ENCODE measurements at regions not wholly inside any gene's neighbourhood (a gene's known extent, or its start where the extent isn't known, plus 50 kb on each side); places are given as distances from the start of the nearest gene placed in this dataset.

DNA sequence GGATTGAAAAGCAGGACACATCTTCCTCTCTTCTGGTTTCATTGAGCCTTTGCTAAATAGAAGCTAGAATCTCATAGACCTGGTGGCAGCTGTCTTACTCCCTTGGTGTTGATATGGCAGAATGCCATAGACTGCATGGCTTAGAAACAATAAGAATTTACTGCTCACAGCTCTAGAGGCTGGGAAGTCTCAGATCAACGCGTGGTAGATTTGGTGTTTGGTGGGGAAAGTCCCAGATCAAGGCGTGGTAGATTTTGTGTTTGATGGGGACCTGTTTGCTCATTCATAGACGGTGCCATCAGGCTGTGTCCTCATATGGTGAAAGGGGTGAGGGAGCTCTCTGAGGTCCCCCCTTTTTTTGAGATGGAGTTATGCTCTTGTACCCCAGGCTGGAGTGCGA is 57.6 kb upstream of the PPP2R3B start:
- WGBS (ENCODE audit: low lambda C conversion rate), result 37% methylated on average over 5 of the region's 5 CpGs
- Histone ChIP-seq H3K79me2 (ENCODE audit: insufficient read depth) (no peaks in the 10 kb centered on the region), H4K20me1 (ENCODE audit: insufficient read depth) (no peaks in the 10 kb centered on the region), H3K9me3 (no peaks in the 10 kb centered on the region), H3K27me3 (ENCODE audit: insufficient read depth) (peaks cover 34% of the 10 kb centered on the region; the same call in 1 of the 2 replicates), H2AFZ (ENCODE audit: low read depth) (no peak overlapping the region), H3K4me2 (no peak overlapping the region), H3K9me2 (no peaks in the 10 kb centered on the region), H3K36me3 (replicated peaks in 1 of 2; ENCODE audit: control insufficient read depth in 1 of 2, insufficient read depth in 2 of 2, low read length in 1 of 2) (no peaks in the 10 kb centered on the region), H3K4me3 (ENCODE audit: low read depth in 2 of 2, low read length in 1 of 2) (no peak overlapping the region), H3K9ac (no peak overlapping the region), H3F3A (replicated peaks; ENCODE audit: insufficient read depth) (no peaks in the 10 kb centered on the region), H3K4me1 (ENCODE audit: control insufficient read depth in 1 of 2, insufficient read depth in 2 of 2, low read depth in 1 of 2, low read length in 1 of 2) (no peaks in the 10 kb centered on the region), H3K27ac (ENCODE audit: low read depth in 2 of 2, low read length in 1 of 2) (no peak overlapping the region)
- ChIA-PET POLR2A (no interaction called here), CTCF (no interaction called here)
- DNase-seq, result no peak
- TF ChIP-seq TEAD4 (IDR thresholded peaks at IDR 0.05; ENCODE audit: borderline replicate concordance, insufficient read depth), result no peak
- no peak for TF ChIP-seq FOSL2 (IDR thresholded peaks at IDR 0.05; ENCODE audit: borderline replicate concordance, low read depth)
- TF ChIP-seq SIN3A (IDR thresholded peaks at IDR 0.05; ENCODE audit: borderline replicate concordance, low read depth, low read length), result no peak
- TF ChIP-seq TAF1 (IDR thresholded peaks at IDR 0.05; ENCODE audit: borderline replicate concordance, low read depth, low read length), result no peak
- no peak for TF ChIP-seq JUND (IDR thresholded peaks at IDR 0.05)
- no peak for TF ChIP-seq MXI1 (IDR thresholded peaks at IDR 0.05; ENCODE audit: low read depth, low read length)
- TF ChIP-seq NFIC (IDR thresholded peaks at IDR 0.05; ENCODE audit: borderline replicate concordance), result no peak
- TF ChIP-seq RAD21 (IDR thresholded peaks at IDR 0.05; ENCODE audit: low read length), result no peak
- TF ChIP-seq SMC3 (IDR thresholded peaks at IDR 0.05; ENCODE audit: low read depth, low read length), result no peak

- Histone ChIP-seq H4K20me1 (ENCODE audit: insufficient read depth) (no peaks in the 10 kb centered on the region), H3K27ac (ENCODE audit: low read depth in 2 of 2, low read length in 1 of 2) (no peak overlapping the region), H3K9me2 (no peaks in the 10 kb centered on the region), H2AFZ (ENCODE audit: low read depth) (no peak overlapping the region), H3K9ac (no peak overlapping the region), H3K27me3 (ENCODE audit: insufficient read depth) (peaks cover 34% of the 10 kb centered on the region; the same call in 1 of the 2 replicates), H3K9me3 (no peaks in the 10 kb centered on the region), H3K4me3 (ENCODE audit: low read depth in 2 of 2, low read length in 1 of 2) (no peak overlapping the region), H3F3A (replicated peaks; ENCODE audit: insufficient read depth) (no peaks in the 10 kb centered on the region), H3K79me2 (ENCODE audit: insufficient read depth) (no peaks in the 10 kb centered on the region), H3K4me2 (no peak overlapping the region), H3K36me3 (replicated peaks in 1 of 2; ENCODE audit: control insufficient read depth in 1 of 2, insufficient read depth in 2 of 2, low read length in 1 of 2) (no peaks in the 10 kb centered on the region), H3K4me1 (ENCODE audit: control insufficient read depth in 1 of 2, insufficient read depth in 2 of 2, low read depth in 1 of 2, low read length in 1 of 2) (no peaks in the 10 kb centered on the region)
- ChIA-PET POLR2A (no interaction called here), CTCF (no interaction called here)
- TF ChIP-seq, protein P1, sequence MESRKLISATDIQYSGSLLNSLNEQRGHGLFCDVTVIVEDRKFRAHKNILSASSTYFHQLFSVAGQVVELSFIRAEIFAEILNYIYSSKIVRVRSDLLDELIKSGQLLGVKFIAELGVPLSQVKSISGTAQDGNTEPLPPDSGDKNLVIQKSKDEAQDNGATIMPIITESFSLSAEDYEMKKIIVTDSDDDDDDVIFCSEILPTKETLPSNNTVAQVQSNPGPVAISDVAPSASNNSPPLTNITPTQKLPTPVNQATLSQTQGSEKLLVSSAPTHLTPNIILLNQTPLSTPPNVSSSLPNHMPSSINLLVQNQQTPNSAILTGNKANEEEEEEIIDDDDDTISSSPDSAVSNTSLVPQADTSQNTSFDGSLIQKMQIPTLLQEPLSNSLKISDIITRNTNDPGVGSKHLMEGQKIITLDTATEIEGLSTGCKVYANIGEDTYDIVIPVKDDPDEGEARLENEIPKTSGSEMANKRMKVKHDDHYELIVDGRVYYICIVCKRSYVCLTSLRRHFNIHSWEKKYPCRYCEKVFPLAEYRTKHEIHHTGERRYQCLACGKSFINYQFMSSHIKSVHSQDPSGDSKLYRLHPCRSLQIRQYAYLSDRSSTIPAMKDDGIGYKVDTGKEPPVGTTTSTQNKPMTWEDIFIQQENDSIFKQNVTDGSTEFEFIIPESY (IDR thresholded peaks at IDR 0.05; ENCODE audit: borderline replicate concordance, low read depth), result no peak
- TF ChIP-seq SMC3 (IDR thresholded peaks at IDR 0.05; ENCODE audit: low read depth, low read length), result no peak
- no peak for TF ChIP-seq TCF12 (IDR thresholded peaks at IDR 0.05)
- no peak for TF ChIP-seq JUND (IDR thresholded peaks at IDR 0.05)
- no peak for TF ChIP-seq GABPA (IDR thresholded peaks at IDR 0.05; ENCODE audit: low read depth)
- no peak for TF ChIP-seq ELF1 (IDR thresholded peaks at IDR 0.05)
- no peak for TF ChIP-seq POLR2AphosphoS5 (IDR thresholded peaks at IDR 0.05; ENCODE audit: low read depth, low read length)
- TF ChIP-seq SIN3A (IDR thresholded peaks at IDR 0.05; ENCODE audit: borderline replicate concordance, low read depth, low read length), result no peak
- no peak for TF ChIP-seq EP300 (IDR thresholded peaks at IDR 0.05; ENCODE audit: borderline replicate concordance in 1 of 2, low read depth in 1 of 2, low read length in 1 of 2)
- TF ChIP-seq, protein P2, sequence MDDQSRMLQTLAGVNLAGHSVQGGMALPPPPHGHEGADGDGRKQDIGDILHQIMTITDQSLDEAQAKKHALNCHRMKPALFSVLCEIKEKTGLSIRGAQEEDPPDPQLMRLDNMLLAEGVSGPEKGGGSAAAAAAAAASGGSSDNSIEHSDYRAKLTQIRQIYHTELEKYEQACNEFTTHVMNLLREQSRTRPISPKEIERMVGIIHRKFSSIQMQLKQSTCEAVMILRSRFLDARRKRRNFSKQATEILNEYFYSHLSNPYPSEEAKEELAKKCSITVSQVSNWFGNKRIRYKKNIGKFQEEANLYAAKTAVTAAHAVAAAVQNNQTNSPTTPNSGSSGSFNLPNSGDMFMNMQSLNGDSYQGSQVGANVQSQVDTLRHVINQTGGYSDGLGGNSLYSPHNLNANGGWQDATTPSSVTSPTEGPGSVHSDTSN (IDR thresholded peaks at IDR 0.05), result no peak
- no peak for TF ChIP-seq TAF1 (IDR thresholded peaks at IDR 0.05; ENCODE audit: borderline replicate concordance, low read depth, low read length)
- TF ChIP-seq NFIC (IDR thresholded peaks at IDR 0.05; ENCODE audit: borderline replicate concordance), result no peak
- TF ChIP-seq FOXM1 (IDR thresholded peaks at IDR 0.05; ENCODE audit: low read depth), result no peak
- no peak for TF ChIP-seq TEAD4 (IDR thresholded peaks at IDR 0.05; ENCODE audit: borderline replicate concordance, insufficient read depth)
- TF ChIP-seq, protein P3, sequence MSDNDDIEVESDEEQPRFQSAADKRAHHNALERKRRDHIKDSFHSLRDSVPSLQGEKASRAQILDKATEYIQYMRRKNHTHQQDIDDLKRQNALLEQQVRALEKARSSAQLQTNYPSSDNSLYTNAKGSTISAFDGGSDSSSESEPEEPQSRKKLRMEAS (IDR thresholded peaks at IDR 0.05; ENCODE audit: low read depth), result no peak
- no peak for TF ChIP-seq MEF2A (IDR thresholded peaks at IDR 0.05; ENCODE audit: borderline replicate concordance, low read depth)
- no peak for TF ChIP-seq CHD2 (IDR thresholded peaks at IDR 0.05; ENCODE audit: low read length, partially characterized antibody)
- no peak for TF ChIP-seq RAD21 (IDR thresholded peaks at IDR 0.05; ENCODE audit: low read length)
- TF ChIP-seq MXI1 (IDR thresholded peaks at IDR 0.05; ENCODE audit: low read depth, low read length), result no peak
- TF ChIP-seq USF1 (IDR thresholded peaks at IDR 0.05; ENCODE audit: borderline replicate concordance, low read depth), result no peak
- 12% methylated on average over 8 of the region's 8 CpGs for WGBS (ENCODE audit: low lambda C conversion rate)
- no peak for DNase-seq
Observed at GRCh38 chrX:445727-446126, 59.0 kb upstream of the PPP2R3B start.
